GM21447 (cell line): ENCODE measurements at regions not wholly inside any gene's neighbourhood (a gene's known extent, or its start where the extent isn't known, plus 50 kb on each side); places are given as distances from the start of the nearest gene placed in this dataset.
"Not testable (repeated sequence)": the region's sequence is repeated elsewhere in the genome, so short reads cannot be mapped to it uniquely, and the experiment has no call there.

Experiments
- ATAC-seq: cut with Tn5 transposase; IDR thresholded peaks from one replicate; pipeline ENCODE4 v1.9.1; 2021; ENCODE audit not compliant: unreplicated experiment

GRCh38 chr1:178020968-178021640 is 51.2 kb upstream of the SEC16B start:
- no peak for ATAC-seq

DNA sequence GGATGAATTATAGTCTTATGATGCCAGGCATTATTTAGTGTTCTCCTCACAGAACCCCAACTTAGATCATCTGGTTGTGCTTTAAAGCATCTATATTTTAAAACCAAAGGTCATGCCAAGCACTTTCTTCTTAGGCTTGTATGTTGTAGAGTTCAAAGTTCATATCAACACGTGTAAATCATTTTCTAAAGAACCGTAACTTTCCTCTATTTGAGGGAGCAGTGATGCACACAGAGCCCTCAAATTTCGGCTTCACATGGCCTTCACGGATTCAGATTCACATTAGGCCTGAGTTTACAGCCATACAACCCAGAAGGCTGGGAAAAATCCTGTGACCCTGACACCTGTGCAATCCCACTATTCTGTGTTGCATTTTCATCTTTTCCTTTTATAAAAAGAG is 52.1 kb upstream of the SEC16B start:
- ATAC-seq = no peak

DNA sequence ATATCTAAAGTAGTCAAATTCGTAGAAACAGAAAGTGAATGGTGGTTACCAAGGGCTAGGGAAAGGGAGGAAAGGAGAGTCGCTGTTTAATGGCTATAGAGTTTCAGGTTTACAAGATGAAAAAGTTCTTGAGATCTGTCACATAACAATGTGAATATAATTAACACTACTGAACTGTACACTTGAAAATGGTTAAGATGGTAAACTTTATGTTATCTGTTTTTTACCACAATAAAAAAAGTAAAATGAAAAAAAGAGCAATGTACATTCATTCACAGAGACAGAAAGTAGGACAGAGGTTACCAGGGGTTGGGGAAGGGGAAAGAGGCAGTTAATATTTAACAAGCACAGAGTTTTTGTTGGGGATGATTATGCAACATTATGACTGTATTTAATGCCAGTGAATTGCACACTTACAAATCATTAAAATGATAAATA is 53.3 kb upstream of the SEC16B start:
- ATAC-seq = peak; percentile 48

DNA sequence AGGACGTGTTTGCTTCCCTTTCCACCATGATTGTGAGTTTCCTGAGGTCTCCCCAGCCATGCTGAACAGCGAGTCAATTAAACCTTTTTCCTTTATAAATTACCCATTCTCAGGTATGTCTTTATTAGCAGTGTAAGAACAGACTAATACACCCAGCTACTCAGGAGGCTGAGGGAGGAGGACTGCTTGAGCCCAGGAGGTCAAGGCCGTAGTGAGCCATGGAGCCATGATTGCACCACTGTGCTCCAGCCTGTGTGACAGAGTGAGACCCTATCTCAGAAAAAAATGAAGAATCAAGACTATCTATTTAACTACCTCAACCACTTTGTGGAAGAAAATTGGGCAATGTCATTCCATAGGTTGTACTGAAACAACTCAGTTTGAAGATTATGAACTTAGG is 54.6 kb upstream of the SEC16B start:
- no peak for ATAC-seq

GRCh38 chr1:178025613-178026356 is 55.9 kb upstream of the SEC16B start:
- ATAC-seq = no peak

GRCh38 chr1:178028841-178029481 is 59.1 kb upstream of the SEC16B start:
- ATAC-seq = no peak

DNA sequence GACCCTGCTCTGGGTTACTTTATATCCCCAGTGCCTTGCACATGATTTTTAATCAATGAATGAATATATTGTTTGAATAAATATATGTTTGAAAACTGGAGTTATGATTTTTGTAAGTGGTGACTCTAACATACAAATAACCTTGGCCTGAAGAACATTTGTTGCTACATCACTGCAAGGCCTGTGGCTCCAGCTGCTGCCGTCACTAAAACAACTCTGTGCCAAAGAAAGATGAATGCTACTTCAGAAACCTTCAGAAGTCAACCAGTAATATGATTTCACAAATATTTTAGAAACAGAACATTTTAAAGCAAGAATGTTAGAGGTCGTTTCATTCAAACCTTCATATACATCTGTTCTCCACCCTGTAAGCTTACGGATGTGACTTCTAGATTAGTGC is 60.6 kb upstream of the SEC16B start:
- ATAC-seq = no peak

DNA sequence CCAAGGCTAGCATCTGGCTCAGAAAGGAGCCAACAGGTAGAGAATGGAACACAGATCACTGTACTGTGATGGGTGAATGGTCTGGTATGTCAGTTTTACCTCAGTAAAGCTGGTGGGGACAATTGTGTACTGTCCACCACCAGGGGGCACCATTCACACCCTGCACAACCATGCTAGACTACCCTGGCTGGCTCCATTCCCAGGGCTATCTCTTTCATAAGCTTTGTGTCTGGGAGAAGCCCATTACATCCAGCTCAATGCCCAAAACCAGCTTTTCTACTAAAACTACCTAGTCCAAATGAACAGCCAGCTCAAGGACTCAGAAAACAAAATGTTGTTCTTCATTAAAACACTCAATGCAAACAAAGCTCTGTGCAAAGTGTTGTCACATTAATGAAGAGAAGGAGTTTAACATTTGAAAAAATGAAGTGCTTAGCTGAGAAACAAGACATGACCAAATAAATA is 62.0 kb upstream of the RASAL2 start:
- ATAC-seq = peak; percentile 92

GRCh38 chr1:178033019-178033418 is 60.9 kb upstream of the RASAL2 start:
- no peak for ATAC-seq

DNA sequence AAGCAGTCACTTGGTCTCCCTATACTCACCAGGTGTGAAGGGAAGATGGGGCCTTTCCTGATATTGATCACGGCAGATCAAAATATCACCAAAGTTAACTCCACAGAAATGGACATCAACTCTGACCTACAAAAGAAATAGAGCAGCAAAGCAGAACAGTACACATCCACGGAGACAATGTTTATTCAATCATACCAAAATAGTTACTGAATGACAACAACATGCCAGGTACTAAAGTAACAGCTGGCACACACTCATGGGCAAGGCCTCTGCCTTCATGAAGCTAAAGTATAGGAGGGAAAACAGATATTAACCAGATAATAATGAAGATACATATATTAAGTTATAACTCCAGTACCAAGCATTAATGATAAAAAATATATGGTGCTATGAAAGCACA is 59.2 kb upstream of the RASAL2 start:
- ATAC-seq = no peak

GRCh38 chr1:178036090-178036489 is 57.8 kb upstream of the RASAL2 start:
- ATAC-seq = no peak

- ATAC-seq = no peak
Measured at GRCh38 chr1:178037510-178038253, 56.2 kb upstream of the RASAL2 start.

DNA sequence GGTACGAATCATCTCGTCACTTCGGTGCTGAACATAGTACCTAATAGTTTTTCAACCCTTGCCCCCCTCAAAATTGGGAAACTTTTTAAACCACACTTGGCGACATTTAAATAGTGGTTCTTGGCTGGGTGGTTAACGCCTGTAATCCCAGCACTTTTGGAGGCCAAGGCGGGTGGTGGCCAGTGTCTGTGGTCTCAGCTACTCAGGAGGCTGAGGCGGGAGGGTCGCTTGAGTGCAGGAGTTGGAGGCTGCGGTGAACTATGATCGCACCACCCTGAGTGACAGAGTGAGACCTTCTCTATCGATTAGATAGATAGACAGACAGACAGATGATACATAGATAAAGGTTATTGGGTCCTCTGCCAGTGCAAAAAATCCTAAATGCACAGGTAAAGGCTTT is 55.5 kb upstream of the RASAL2 start:
- ATAC-seq = no peak

- no peak for ATAC-seq
Measured at GRCh38 chr1:178039891-178040290, 54.0 kb upstream of the RASAL2 start.

DNA sequence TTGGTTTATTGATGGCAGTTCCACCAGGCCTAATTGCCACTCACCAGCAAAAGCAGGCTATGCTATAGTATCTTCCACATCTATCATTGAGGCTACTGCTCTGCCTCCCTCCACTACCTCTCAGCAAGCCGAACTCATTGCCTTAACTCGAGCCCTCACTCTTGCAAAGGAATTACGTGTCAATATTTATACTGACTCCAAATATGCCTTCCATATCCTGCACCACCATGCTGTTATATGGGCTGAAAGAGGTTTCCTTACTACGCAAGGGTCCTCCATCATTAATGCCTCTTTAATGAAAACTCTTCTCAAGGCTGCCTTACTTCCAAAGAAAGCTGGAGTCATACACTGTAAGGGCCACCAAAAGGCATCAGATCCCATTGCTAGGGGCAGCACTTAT is 50.0 kb upstream of the RASAL2 start:
- ATAC-seq = not testable (repeated sequence)
